ENCODE measurements at regions not wholly inside any gene's neighbourhood (a gene's known extent, or its start where the extent isn't known, plus 50 kb on each side); places are given as distances from the start of the nearest gene placed in this dataset.

DNA sequence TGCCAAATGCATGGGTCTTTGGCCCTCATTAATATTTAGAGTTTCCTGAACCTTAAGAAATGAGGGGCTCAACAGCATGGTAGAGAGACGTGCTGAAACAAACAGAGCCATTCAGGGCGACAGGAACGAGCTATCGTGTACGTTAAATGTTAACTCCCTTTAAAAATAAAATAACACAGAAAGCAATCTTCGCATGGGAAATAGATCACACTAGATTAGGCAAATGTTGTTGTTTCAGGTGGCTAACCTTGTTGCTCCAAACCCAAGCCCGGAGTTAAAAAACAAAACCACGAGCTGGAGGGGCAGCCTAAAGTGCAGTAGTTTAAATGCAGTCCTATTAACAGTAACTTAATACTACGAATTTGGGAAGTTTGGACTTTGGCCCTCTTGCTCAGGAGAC lies 177.4 kb upstream of the TRIB2 start:
- Histone ChIP-seq H3K4me1 (ENCODE audit: insufficient read depth, poor library complexity, severe bottlenecking) (peaks cover 8% of the 10 kb centered on the region), H3K36me3 (ENCODE audit: low read depth) (no peaks in the 10 kb centered on the region)

DNA sequence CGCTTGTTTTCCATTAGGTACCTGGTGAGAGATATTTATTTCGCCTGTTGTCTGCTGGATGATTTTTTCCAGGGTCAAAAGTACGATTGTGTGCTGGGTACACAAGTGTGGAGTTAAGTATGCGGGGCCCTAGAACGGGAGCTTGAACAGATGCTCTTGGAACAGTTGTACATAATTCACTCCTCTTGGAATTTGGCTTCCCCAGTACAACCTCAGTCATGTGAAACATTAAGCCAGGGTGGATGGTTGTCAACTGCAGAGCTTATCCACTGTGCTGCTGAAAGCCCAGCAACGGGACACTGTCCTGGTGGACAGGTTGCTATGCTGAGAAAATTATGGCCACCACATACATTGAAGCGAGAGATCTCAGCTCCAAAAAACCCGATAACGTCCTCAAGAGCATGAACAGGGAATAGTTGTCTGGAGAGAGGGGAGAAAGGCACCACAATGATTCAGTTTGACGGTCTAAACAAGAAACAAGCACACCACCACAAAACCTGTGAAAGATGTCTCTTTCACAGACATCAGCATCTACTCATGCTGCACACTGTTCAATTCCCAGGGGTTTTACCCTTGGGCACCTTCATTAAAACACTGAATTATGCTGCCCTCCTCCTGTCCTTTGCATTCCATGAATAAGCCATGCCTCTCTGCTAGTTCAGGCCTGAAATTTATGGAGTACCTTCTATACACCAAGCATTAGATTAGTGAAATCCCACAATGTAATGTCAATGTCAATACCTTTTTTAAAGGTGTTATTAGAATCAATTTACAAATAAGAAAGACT lies 176.8 kb upstream of the TRIB2 start:
- no peaks in the 10 kb centered on the region for H3K9me3 ChIP-seq (ENCODE audit: severe bottlenecking)
- ATAC-seq (ENCODE audit: low read depth) (no peak), DNase-seq (ENCODE audit: low spot score) (no peak)
- H3K36me3 ChIP-seq (ENCODE audit: low read depth): no peaks in the 10 kb centered on the region
- no peaks in the 10 kb centered on the region for H3K27me3 ChIP-seq (ENCODE audit: insufficient read depth, poor library complexity, severe bottlenecking)
- no peak overlapping the region for H3K27ac ChIP-seq (ENCODE audit: poor library complexity, severe bottlenecking)
- no peak overlapping the region for H3K4me3 ChIP-seq (ENCODE audit: severe bottlenecking)
- TF ChIP-seq, protein P1, sequence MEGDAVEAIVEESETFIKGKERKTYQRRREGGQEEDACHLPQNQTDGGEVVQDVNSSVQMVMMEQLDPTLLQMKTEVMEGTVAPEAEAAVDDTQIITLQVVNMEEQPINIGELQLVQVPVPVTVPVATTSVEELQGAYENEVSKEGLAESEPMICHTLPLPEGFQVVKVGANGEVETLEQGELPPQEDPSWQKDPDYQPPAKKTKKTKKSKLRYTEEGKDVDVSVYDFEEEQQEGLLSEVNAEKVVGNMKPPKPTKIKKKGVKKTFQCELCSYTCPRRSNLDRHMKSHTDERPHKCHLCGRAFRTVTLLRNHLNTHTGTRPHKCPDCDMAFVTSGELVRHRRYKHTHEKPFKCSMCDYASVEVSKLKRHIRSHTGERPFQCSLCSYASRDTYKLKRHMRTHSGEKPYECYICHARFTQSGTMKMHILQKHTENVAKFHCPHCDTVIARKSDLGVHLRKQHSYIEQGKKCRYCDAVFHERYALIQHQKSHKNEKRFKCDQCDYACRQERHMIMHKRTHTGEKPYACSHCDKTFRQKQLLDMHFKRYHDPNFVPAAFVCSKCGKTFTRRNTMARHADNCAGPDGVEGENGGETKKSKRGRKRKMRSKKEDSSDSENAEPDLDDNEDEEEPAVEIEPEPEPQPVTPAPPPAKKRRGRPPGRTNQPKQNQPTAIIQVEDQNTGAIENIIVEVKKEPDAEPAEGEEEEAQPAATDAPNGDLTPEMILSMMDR (IDR thresholded peaks at IDR 0.05; ENCODE audit: poor library complexity, severe bottlenecking): no peak
- H3K4me1 ChIP-seq (ENCODE audit: insufficient read depth, poor library complexity, severe bottlenecking): peaks cover 3% of the 10 kb centered on the region

More for the DNA sequence above, 177.4 kb upstream of the TRIB2 start:
- no peak overlapping the region for H3K4me3 ChIP-seq (ENCODE audit: severe bottlenecking)
- H3K27ac ChIP-seq (ENCODE audit: poor library complexity, severe bottlenecking): no peak overlapping the region
- no peaks in the 10 kb centered on the region for H3K27me3 ChIP-seq (ENCODE audit: insufficient read depth, poor library complexity, severe bottlenecking)
- ATAC-seq (ENCODE audit: low read depth) (no peak), DNase-seq (ENCODE audit: low spot score) (no peak)
- H3K9me3 ChIP-seq (ENCODE audit: severe bottlenecking): no peaks in the 10 kb centered on the region
- TF ChIP-seq, protein P1 (IDR thresholded peaks at IDR 0.05; ENCODE audit: poor library complexity, severe bottlenecking): no peak

DNA sequence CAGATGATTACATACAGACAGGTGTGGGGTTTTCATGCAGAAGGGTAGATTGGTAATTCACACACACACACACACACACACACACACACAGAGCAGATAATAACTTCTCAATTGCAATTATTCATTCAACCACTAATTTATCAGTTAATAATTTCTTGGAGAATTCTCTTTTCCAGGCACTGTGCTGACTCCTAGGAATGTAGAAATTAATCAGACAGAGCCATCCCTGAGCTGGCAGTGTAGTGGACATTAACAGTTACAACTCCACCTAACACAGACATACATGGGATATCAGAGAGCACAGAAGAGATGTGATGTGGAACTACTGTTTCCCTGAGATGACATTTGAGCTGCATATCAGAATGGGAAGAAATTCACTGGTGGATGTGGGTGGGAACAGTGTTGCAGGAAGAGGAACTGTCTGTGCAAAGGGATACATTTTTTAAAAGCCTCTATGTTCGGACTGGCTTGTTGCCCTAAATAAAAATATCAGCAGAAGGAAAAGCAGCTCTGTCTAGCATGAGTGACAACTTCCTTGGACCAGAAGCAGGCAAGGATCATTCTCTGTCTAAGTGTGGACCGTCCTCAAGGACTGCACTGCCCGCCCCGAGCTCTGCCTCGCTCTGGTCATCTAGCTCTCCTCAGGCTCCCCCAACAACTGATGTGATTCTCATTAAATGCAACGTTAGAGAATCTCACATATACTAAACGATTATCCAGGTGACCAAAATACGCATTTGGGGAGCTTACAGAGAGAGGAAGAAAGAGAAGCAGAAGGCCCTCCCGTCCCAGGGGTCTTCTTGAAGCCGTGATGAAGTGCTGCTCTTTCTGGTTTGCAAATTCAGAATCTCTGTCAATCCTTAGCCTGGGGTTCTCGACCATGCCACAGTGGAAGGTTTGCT lies 173.4 kb upstream of the TRIB2 start:
- Histone ChIP-seq H3K27ac (ENCODE audit: poor library complexity, severe bottlenecking) (no peak overlapping the region), H3K4me1 (ENCODE audit: insufficient read depth, poor library complexity, severe bottlenecking) (no peaks in the 10 kb centered on the region), H3K9me3 (ENCODE audit: severe bottlenecking) (no peaks in the 10 kb centered on the region), H3K4me3 (ENCODE audit: severe bottlenecking) (no peak overlapping the region), H3K27me3 (ENCODE audit: insufficient read depth, poor library complexity, severe bottlenecking) (no peaks in the 10 kb centered on the region), H3K36me3 (ENCODE audit: low read depth) (no peaks in the 10 kb centered on the region)
- TF ChIP-seq, protein P1 (IDR thresholded peaks at IDR 0.05; ENCODE audit: poor library complexity, severe bottlenecking): no peak
- ATAC-seq (ENCODE audit: low read depth) (no peak), DNase-seq (ENCODE audit: low spot score) (no peak)

DNA sequence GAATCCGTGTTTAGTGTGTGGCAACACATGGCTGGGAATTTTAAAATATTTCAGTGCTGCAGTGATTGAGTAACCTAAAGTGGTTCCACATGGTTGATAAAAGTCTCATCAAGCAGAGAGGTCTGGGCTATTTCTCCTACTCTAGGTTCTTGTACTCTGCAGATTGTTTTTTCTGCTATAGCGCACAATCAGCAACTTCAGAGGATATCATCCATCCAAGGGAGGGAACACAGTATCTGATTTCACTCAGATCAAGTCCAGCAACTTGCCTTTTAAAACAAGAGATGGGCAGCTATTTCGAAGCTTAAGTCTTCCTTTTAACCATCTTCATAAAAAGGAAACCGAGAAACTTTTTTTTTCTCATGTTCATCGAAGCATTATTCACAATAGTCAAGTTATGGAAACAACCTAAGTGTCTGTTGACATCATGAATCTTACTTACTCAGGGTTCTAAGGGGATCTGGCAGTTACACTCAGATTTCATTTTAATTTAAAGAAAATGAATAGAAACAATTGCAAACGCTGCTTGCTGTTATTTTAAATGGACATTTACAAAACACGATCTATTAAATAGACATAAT lies 172.7 kb upstream of the TRIB2 start:
- Histone ChIP-seq H3K27me3 (ENCODE audit: insufficient read depth, poor library complexity, severe bottlenecking) (no peaks in the 10 kb centered on the region), H3K4me3 (ENCODE audit: severe bottlenecking) (no peak overlapping the region), H3K36me3 (ENCODE audit: low read depth) (no peaks in the 10 kb centered on the region), H3K9me3 (ENCODE audit: severe bottlenecking) (no peaks in the 10 kb centered on the region), H3K27ac (ENCODE audit: poor library complexity, severe bottlenecking) (no peak overlapping the region), H3K4me1 (ENCODE audit: insufficient read depth, poor library complexity, severe bottlenecking) (no peaks in the 10 kb centered on the region)
- ATAC-seq (ENCODE audit: low read depth) (no peak), DNase-seq (ENCODE audit: low spot score) (no peak)
- TF ChIP-seq, protein P1 (IDR thresholded peaks at IDR 0.05; ENCODE audit: poor library complexity, severe bottlenecking): no peak
